Right hindlimb (tissue), 1 donor: ENCODE measurements at regions not wholly inside any gene's neighbourhood (a gene's known extent, or its start where the extent isn't known, plus 50 kb on each side); places are given as distances from the start of the nearest gene placed in this dataset.
"Not testable (repeated sequence)": the region's sequence is repeated elsewhere in the genome, so short reads cannot be mapped to it uniquely, and the experiment has no call there.

ENCODE experiments used
- DNase-seq: peaks from one replicate; pipeline ENCODE4 v3.0.0-alpha.2; 2018

DNA sequence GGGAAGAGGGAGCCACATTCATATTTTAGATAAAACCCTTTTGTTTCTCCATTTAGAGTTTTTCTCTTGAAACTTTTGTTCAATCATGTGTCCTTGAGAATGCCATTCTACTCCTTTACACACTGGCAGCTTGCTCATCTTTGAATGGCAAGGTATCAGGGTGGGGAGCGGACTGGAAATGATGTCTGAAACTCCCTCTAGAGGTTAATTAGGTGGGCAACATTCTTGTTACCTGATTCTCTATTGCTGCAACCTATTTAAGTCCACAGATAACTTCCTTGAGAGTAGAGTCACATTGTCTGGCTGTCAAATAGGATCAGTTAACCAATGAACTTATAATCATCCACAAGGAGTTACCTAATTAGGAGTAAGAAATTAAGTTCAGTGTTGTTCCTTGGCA lies 533.6 kb upstream of the API5 start:
- DNase-seq: no peak

DNA sequence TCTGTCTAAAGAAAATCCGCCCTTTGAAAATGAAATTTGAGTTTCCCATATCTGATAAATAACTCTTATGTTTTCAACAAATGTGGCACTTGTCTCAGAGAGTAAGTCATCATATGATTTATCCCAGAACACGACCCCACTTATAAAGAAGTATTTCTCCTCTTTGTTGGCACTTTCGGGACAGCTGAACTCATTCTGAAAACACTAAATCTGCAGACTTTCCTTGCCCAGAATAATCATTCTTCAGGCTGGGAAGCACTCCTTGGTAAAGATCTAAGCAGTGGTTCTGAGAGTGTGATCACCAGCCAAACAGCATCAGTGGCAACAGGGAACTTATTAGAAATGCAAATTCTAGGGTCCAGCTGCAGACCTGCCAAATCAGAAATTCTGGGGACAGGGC lies 532.2 kb upstream of the API5 start:
- no peak for DNase-seq

DNA sequence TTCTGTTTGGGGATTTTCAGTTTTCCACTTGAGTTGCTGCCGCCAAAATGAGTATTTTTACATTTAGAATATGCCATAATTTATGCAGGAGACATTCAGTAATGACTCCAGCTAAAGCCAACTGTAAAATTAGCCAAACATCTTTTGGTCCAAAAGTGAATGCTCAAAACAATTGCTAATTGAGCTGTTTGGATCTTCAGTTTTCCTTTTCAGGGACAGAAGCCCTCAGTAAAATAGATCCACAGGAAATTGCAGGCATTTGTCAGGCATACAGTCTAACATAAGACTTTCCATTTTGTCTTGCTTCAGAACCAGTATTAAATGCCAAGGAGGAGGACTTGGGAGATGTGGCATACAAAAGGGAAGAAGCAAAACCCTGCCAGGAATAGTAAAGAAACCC lies 524.8 kb upstream of the API5 start:
- DNase-seq: no peak

DNA sequence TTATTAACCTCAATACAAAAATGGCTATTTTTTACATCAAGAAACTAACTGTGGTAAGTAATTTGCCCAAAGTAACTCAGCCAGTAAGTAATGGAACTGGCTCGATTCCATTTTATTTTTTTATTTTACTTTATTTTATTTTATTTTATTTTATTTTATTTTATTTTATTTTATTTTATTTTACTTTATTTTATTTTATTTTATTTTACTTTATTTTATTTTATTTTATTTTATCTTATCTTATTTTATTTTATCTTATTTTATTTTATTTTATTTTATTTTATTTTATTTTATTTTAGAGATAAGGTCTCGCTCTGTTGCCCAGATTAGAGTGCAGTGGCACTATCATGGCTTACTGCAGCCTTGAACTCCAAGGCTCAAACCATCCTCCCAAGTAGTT lies 516.3 kb upstream of the API5 start:
- DNase-seq: not testable (repeated sequence)

DNA sequence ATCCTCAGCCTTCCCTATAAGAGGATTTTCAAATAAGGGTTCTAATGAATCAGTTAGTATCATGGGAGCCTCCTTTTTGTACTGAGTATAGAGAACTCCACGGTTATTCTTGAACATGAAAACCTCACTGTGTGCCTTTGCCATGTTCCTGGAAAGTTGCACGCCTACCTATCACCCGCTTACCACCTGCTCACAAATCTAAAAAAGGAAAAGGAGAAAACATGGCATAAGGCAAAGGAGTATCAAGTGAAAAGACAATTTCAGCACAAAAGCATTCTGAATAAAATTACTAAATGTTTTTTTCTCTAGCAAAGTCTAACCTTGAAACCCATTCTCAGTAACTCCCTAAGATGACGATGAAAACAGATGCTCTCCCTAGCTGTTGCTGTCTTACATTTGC lies 511.8 kb upstream of the API5 start:
- no peak for DNase-seq

DNA sequence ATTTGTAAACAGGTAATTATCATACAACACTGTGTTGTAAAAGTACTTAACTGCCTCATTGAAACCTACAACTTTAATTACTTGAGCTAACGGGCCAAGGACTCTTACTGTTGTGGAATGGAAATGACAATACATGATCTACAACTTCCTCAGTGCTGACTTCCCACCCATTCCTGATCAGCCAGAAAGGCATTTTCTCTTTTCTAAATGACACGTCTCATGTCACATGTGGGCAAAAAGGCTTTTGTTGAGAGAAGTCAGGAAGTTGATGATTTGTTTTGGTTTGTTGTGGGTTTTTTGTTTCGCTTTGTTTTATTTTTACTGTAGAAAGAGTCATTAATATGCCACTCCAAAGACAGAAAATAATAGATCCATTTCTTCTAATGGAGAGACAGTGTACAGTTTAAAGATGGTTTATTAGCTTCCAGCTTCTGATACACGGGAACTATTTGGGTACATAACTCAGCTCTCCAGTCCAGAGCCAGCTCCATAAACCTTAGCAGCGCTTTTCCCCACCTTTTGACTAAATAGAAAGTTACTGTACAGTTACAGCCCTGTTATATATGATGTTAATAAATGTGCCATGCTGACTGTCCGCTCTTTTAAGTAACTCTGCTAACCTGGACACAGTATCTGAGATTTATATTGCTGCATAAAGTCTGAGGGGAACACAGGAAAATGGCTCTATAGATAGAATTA lies 509.4 kb upstream of the API5 start:
- DNase-seq: no peak

DNA sequence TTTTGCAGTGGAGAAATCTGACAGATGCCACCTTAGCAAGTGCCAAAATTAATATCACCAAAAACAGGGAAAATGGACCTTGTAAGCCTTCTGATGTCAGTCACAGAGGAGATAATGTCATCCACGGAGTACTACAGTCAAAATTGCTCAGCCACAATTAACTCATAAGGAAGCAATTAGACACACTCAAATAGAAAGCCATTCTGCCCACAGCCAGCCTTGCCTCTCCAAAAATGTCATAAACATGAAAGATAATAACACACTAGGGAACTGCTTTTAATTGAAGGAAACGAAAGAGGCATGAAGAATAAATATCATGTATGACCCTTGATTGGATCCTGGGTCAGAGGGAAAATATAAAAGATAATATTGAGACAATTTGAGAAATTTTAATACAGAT lies 505.6 kb upstream of the API5 start:
- DNase-seq: no peak

DNA sequence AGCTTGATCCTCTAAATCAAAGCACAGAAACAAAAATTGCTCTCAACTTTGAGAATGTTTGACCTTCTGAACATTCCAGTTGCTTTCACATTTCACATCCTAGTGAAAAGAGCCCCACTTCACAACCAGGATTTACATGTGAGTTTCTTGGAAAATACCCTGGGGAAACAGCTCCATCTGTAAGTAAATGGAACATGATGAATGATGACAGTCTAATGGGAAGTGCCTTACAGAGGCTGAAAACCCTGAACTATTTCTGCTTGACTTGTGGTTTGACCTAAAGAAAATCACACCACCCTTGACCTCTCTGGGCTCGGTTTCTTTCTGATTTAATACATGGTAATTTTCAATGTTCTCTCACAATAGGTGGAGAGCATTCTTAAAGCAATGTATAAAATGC lies 499.4 kb upstream of the API5 start:
- no peak for DNase-seq

DNA sequence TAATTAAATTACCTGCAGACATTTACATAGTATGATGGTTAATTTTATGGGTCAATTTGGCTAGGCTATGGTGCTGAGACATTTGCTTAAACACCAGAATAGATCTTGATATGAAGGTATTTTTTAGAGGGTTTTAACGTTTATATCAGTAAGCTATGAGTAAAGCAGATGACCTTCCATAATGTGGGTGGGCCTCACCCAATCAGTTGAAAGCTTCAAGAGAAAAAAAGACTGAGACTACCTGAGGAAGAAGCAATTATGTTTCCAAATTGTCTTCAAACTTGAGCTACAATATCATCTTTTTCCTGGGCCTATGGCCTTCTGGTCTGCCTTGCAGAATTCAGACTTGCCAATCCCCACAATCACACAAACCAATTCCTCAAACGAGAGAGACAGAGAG lies 498.8 kb upstream of the API5 start:
- no peak for DNase-seq

DNA sequence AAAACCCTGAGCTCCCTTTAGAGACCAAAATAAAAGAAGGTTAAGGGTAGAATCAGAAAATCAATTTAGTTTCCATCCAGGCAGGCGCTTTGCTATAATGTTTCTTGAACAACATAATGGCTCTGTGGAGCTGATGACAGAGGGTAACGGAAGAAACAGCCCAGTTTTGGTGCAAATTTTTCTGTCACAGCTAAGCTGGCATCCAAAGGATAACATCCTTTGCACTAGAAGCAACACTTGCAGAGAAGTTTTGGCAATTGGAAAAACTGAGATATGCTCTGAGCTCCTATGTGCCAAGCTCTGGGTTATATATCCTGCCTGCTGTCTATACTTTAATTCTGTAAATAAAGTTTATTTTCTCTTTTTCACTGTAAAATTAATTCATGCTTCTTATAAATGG lies 495.3 kb upstream of the API5 start:
- no peak for DNase-seq

DNA sequence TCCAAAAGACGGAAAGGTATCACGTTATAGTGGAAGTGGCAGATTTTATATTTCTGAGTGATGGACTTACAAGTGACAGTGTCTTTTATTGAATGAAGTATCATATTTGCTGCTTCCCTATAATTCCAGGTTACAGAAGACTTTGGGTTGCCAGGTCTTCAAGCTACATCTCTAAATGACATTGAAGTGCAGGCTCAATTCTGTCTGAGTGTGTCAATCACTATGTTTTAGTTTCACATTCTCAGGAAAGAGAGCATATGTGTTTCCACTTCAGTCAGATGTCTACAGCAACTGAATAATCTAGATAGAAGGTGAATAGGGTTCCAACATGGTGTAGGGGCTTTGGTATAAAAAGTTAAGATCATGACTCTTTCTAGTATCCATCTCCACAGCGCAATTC lies 492.7 kb upstream of the API5 start:
- no peak for DNase-seq

DNA sequence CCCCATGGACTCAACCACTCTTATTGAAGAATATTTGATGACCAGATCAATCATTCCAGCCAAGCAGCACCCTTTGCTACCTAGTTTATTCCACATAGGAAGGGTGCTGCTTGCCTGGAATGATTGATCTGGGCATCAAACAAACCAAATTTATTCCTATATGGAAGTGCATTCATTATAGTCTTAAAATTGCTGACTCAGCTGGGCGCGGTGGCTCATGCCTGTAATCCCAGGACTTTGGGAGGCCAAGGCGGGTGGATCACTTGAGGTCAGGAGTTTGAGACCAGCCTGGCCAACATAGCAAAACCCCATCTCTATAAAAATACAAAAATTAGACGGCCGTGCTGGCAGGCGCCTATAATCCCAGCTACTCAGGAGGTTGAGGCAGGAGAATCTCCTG lies 489.6 kb upstream of the API5 start:
- not testable (repeated sequence) for DNase-seq

DNA sequence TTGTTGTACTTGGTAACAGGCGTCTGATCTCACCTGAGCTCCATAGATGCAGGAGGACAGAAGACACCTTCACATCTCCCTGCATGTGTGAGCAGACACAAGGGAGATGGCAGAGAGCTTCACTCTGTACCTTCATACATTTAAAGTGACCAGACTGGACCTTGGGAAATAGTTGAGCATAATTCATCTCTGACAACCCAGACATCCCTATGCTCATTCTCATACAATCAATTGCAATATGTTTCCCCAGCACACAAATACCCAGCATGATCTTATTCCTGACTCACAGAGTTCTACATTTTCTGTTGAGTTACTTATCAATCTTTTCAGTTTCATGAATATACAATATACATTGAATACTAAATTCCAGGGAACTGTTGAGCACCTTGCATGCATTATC lies 488.2 kb upstream of the API5 start:
- DNase-seq: no peak

DNA sequence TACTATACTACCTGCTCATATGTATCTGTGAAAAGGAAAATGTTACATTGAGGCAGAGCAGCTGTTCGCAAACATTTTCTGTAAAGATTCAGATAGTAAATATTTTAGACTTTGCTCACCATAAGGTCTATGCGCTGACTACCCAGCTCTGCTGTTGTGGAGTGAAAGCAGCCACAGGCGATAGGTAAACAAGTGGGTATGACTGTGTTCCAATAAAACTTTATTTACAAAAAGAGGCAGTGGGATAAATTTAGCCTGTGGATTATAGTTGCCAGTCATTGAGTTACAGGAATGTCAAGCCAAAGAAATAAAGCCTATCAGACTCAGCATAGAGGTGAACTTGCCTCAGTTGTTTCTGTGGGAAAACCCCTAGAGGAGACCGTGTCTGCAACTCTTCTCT lies 487.7 kb upstream of the API5 start:
- DNase-seq: no peak

DNA sequence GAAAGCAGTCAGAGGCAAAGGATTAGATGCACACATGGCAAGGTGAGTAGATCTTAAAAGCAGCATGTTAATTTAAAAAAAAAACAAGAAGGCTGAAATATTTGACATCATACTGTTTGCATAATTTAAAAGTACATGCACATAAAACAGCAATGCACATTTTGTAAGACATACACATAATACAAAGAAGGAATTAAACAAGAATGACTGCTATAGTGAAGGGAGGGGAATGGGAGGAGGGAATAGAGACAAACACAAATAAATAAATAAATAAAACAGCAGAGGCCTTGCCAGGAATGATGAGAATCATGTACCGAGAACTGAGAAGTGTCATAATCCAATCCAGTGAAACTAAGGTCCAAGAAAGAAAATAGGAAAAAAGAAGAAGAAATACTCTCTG lies 486.2 kb upstream of the API5 start:
- DNase-seq: no peak

DNA sequence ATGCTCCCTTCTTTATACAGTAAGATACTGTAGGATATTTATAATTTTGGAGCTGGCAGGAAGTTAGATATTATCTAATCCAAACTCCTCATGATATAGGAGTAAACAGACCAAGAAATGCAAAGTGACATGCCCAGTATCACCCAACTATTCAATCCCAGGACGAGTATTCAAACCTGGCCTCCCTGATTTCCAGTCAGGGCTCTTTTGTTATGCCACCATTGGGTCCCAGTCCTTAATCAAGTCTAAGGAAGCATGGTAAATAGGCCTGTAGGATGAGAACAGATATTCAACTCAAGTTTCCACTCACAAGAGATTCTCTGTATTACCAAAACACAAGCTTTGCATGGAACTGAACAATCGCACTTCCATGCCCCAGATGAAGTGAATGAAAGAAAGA lies 484.0 kb upstream of the API5 start:
- DNase-seq: no peak

DNA sequence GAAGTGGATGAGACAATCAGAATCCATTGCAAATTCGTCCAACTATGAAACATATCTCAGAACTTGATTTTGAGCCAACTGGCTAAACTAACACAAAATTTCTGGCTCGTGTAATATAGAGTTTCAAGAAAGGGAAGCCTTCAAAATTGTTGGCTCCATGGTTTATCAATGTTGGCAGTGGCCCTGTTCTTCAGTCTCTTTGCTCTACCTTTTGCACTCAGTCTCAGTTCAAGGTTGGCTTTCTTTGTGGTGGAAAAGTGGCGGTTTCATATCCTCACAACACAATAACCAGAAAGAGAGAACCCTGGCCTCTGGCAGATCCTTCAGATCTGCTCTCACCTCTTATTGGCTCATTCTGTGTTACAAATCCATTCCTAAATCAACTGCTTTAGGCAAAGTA lies 473.8 kb upstream of the API5 start:
- DNase-seq: no peak

DNA sequence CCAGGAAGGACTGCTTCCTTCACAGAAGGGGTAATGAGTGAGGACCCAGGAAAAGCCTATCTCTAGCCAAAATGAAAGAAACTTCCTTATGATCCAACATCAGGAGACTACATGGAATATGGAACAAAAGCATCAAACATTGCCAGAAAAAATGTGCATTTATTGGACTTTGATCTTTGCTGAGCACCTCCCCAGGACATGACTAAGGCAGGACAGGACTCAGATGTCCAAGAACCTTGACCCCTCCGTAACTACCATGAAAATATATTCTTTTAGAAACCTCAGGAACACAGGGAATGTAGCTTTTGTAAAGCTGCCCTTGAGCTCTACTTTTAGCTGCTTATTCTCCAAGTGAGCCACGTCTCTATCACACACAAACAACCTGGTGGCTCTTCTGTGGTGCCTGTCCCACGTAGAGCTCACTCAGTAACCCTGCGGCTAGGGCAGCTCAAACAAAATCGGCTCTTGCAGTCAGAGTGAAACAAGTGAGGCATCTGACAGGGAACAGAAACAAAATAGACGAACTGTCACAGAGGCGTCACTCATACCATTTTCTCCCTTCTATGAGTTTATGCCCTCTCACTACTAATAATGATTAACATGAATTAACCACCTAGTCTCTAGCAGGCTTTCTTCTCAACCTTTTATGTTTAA lies 471.5 kb upstream of the API5 start:
- DNase-seq: no peak

DNA sequence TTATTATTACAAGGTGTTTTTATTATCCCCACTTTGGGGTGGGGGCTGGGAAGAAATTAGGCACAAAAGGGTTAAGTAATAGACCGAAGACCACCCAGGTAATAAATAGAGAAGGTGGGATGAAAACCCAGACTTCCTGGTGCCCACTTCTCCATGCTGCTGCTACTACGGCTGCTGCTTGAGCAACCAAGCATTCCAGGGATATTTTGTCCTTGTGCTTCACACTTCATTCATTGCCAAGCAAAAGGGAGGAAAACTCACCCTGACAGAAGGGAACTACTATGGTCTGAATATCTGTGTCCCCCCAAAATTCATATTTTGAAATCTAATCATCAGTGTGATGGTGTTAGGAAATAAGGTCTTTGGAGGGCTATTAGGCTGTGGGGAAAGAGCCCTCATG lies 470.9 kb upstream of the API5 start:
- no peak for DNase-seq

DNA sequence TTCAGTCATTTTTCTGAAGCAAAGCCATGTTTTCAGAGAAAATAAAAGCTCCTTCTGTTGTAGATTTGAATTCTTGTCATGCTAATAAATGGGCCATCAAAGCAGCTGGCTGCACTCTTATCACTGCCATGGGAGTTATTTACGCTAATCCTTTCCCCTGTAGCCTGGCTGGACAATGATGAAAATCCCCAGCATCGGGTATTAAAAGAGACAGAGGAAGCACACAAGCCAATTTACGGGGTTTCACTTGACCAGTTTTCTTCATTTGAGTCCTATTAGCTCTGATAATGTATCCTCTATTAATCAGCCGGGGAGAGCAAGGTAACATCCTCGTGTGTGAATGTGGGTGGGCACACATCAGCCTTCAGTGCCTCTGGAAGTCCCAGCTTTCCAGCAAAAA lies 470.2 kb upstream of the API5 start:
- no peak for DNase-seq

DNA sequence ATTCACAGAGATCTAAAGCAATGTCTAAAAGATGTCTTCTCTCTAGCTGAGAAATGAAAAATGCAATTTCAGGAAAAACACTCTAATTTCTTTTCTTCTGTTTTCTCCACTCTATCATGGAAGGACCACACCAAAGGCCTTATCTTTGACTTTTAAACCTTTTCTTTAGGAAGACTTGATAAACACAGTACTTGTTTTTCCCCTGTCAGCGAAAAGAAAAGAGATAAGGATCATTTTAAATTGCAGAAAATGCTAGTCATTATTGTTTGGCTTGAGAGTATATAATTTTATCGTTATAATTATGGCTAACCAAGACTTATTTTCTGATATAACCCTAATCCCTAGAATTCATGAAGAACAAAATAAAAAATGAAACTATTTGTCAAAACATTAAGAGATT lies 462.4 kb upstream of the API5 start:
- no peak for DNase-seq

DNA sequence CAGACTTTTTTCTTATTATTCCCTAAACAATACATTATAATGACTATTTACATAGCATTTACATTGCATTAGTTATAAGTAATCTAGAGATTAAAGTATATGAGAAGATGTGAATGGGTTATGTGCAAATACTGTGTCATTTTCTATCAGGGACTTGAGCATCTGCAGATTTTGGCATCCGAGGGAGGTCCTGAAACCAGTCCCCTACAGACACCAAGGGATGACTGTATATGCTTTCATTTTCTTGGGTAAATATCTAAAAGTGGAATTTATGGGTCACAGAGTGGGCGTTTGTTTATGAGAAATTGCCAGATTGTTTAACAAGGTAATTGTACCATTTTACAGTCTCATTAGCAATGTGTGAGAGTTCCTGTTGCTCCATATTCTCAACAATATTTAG lies 454.5 kb upstream of the API5 start:
- DNase-seq: no peak

DNA sequence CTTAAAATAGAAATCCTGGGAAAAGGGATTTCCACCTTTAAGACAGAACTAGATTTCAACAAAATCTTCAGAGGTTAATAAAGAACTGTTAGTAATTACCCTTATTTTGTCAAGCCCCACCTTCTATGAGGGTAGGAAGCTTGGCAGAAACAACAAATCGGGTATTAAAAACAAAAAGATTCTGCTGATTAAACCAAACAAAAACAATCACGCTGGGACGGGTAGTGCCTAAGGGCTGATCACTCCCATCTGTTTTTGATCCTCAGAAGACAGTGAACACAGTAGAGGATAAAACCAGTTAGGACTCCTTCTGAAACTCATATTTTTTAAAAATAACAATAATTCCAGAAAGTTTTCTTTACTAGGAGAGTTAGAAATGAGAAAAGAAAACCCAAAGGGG lies 441.3 kb upstream of the API5 start:
- DNase-seq: no peak

DNA sequence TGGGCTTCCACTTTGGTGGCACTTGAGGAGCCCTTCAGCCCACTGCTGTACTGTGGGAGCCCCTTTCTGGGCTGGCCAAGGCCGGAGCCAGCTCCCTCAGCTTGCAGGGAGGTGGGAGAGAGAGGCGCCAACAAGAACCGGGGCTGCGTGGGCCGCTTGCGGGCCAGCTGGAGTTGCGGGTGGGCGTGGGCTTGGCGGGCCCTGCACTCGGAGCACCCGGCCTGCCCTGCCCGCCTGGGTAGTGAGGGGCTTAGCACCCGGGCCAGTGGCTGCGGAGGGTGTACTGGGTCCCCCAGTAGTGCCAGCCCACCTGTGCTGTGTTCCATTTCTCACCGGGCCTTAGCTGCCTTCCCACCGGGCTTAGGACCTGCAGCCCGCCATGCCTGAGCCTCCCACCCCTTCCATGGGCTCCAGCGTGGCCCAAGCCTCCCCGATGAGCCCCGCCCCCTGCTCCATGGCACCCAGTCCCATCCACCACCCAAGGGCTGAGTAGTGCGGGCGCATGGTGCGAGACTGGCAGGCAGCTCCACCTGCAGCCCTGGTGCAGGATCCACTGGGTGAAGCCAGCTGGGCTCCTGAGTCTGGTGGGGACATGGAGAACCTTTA lies 437.9 kb upstream of the API5 start:
- DNase-seq: not testable (repeated sequence)

DNA sequence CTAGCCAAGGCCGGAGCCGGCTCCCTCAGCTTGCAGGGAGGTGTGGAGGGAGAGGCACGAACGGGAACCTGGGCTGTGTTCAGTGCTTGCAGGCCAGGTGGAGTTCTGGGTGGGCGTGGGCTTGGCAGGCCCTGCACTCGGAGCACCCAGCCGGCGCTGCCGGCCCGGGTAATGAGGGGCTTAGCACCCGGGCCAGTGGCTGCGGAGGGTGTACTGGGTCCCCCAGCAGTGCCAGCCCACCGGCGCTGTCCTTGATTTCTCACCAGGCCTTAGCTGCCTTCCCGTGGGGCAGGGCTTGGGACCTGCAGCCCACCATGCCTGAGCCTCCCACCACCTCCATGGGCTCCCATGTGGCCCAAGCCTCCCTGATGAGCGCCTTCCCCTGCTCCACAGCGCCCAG lies 430.5 kb upstream of the API5 start:
- DNase-seq: not testable (repeated sequence)
